ENCODE measurements at regions not wholly inside any gene's neighbourhood (a gene's known extent, or its start where the extent isn't known, plus 50 kb on each side); places are given as distances from the start of the nearest gene placed in this dataset.
"Not testable (repeated sequence)": the region's sequence is repeated elsewhere in the genome, so short reads cannot be mapped to it uniquely, and the experiment has no call there.

DNA sequence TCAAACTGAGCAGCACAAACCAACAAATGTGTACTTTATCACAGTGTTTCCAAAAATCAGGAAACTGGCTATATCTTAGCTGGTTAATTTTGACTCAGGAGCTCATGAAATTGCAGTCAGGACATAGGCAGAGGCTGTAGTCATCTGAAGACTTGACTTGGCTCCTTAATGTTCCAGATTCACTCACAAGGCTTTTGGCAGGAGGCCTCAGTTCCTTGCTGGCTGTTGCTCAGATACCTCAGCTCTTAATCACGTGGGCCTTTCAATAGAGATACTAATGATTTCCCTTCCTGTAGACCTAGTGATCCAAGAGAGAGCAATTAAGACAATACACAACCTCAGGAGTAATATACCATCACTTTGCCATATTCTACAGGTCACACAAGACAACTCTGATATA is 537.7 kb downstream of the BRINP3 start:
- DNase-seq (ENCODE audit: low read depth in 3 of 3, low spot score in 2 of 3) = no peak

DNA sequence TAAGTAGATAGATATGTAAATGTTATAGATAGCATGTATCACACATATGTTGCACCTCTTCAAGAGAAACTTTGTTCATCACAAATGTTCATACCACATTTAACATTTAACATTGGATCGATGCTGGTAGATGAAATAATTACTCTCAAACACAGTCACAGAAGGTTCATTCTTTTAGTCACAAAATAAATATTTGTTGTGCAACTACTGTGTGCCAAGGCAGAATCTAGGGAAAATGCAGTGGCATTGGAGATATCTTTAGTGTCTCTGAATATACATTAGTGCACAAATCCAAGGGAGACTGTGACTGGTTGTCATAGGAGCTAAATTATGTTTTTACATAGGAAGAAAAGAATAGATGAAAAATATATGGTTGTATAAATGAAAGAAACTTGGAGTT is 535.7 kb downstream of the BRINP3 start:
- DNase-seq (ENCODE audit: low read depth in 3 of 3, low spot score in 2 of 3) = no peak

DNA sequence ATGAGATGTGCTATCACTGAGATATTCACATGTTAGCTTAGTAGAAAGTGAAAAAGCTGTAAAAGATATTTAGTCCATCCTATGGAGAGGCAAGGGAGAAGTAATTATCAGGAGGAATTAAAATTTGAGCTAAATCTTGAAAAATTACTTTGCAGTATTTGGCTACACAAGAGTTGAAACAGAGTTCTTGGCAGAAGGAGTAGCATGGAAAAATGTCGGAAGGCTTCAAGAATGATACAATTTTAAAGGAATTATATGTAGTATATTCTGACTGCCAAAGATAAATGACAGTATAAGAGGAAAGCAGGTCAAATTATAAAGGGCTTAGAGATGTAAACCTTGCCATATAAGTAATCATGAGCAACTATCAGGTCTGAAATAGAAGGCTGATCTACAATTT is 518.9 kb downstream of the BRINP3 start:
- DNase-seq (ENCODE audit: low read depth in 3 of 3, low spot score in 2 of 3) = no peak

DNA sequence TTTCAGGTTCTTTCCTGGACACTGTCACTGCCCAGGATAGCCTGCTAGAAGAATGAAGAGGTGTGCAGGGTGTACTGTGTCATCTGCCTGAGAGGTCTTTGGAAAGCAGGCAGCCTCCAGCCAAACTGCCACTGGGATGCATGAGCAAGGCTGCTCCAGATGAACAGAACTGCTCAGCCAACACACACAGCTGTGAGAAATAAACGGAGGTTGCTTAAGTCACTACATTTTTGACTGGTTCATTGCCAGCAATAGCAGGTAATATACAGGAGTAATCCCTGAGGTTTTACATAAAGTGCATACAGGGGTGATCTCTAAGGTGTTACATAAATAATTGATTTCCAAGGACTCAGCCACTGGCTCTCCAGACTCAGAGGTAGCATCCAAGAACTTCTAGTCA is 516.9 kb downstream of the BRINP3 start:
- no peak for DNase-seq (ENCODE audit: low read depth in 3 of 3, low spot score in 2 of 3)

DNA sequence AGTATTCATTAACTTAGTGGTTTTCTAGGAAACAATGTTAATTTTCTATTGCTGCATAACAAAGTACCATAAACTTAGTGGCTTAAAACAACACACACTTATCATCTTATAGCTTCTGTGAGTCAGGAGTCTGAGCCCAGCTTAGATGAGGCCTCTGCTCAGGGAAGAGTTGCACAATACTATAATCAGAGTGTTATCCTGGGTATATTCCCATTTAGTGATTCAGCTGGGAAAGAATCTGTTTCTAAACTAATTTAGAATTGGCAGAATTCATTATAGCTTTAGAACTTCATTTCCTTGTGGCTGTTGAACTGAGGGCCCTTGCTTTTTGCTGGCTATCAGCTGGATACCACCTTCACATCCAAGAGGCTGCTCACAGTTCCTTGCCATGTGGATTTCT is 515.5 kb downstream of the BRINP3 start:
- DNase-seq (ENCODE audit: low read depth in 3 of 3, low spot score in 2 of 3) = no peak

DNA sequence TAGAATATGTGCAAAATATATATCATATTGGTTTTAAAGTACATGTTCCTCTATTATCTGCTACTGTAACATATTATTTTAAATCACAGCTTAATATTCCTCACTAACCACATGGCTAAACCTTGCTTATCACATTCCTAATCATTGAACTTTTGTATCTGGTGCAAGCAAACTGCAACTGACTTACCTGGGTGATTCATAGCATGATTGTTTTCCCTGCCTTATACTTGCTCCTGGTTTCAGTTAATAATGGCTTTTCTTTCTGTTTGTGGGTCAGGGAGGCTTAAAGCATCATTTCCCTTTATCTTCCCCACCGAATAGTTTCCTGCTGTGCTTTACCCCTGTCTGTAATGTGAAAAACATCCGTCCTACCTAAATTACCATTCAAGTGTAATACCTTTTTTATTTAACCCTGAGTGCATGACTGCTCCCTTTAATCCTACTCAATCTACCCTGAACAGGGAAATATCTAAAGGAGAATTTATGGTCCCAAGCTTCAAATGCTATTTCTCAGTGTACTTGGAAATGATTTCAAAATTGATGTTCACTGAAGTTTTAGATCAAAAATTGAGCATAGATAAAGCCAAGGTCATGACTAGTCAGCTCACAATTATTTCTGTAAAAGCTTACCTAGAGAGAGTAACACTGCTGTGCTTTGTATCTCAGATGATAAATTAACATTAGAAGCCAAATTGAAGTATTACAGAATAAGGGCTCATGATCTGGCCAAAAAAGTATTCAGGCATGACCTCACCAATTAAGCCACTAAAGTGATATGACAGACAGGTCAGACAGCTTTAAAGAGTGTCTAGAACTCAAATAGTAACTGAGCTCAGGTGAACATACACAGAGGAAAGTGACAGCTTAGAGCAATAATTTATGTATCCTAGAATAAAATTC is 507.1 kb downstream of the BRINP3 start:
- DNase-seq (ENCODE audit: low read depth in 3 of 3, low spot score in 2 of 3) = no peak

DNA sequence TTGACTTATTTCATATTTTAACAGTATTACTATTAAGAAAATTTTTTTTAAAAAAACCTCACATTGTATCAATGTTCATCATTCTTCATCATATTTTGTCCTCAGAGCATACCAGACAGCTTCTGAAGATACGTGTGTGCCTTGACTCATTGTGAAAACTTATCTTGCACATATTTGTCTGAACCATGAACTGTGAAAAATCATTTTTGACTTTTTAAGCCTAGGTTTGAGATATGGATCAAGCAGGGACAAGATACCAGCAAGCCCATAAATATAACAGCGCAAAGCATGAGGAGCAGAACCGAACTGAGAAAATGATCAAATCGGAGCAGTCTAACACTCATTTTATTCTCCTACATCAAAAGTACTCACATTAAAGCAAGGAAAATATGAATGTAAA is 506.0 kb downstream of the BRINP3 start:
- DNase-seq (ENCODE audit: low read depth in 3 of 3, low spot score in 2 of 3) = no peak

DNA sequence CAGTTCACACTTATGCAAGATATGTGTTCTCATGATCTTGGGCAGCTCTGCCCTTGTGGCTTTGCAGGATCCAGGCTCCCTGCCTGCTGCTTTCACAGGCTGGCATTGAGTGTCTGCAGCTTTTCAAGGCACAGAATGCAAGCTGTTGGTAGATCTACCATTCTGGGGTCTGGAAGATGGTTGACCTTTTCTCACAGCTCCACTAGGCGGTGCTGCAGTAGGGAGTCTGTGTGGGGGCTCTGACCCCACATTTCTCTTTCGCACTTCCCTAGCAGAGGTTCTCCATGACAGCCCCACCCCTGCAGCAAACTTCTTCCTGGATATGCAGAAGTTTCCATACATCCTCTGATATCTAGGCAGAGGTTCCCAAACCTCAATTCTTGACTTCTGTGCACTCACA is 500.5 kb downstream of the BRINP3 start:
- DNase-seq (ENCODE audit: low read depth in 3 of 3, low spot score in 2 of 3) = no peak

DNA sequence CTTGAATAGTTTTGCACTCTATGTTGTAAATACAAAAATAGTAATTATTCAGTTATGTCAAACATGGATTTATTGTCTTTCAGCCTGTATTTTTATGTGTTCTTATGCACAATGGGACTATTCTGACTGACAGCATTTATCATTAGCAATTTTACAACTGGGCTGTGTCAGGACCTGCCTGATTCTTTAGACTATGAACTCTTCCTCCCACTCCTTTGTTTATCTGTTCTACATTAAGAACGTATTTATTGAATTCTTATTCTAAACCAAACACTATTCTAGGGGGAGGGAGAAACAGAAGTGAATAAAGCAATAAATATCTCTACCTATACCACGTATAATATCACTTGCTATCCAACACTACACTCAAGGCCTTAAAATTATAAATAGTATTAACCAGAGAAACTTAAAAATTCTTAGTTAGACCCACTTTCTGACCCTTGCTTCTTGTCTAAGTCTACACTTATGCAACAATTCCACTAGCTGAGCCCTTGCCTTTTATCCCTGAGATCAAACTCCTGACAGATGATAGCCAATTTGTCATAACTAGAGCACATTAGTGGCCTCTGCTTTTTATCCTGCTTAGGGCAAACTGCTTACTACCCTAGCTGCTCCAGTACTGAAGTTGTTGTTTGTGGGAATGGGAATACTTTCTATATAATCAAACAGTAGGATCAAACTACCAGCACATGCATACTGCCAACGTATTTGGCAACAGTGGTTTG is 494.3 kb downstream of the BRINP3 start:
- no peak for DNase-seq (ENCODE audit: low read depth in 3 of 3, low spot score in 2 of 3)

DNA sequence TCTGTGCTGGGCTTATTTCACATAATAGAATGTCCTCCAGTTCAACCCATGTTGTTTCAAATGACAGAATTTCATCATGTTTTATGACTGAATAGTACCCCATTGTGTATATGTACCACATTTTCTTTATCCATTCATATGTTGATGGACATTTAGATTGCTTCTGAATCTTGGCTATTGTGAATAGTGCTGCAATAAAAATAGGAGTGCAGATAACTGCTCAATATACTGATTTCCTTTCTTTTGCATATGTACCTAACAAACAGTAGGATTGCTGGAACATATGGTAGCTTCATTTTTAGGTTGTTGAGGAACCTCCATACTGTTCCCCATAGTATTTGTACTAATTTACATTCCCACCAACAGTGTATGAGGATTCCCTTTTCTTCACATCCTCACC is 491.1 kb downstream of the BRINP3 start:
- DNase-seq (ENCODE audit: low read depth in 3 of 3, low spot score in 2 of 3) = no peak

DNA sequence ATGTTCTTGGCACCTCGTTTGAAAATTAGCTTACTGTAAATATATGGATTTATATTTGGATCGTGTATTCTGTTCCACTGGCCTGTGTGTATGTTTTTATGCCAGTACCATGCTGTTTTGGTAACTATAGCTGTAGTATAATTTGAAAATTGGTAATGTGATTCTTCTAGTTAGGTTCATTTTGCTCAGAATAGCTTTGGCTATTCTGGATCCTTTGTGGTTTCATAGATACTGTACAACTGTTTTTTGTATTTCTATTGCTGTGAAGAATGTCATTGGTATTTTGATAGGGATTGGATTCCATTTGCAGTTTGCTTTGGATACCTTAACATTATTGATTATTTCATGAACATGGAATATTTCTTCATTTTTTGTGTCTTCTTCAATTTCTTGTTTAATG is 490.2 kb downstream of the BRINP3 start:
- DNase-seq (ENCODE audit: low read depth in 3 of 3, low spot score in 2 of 3) = no peak

DNA sequence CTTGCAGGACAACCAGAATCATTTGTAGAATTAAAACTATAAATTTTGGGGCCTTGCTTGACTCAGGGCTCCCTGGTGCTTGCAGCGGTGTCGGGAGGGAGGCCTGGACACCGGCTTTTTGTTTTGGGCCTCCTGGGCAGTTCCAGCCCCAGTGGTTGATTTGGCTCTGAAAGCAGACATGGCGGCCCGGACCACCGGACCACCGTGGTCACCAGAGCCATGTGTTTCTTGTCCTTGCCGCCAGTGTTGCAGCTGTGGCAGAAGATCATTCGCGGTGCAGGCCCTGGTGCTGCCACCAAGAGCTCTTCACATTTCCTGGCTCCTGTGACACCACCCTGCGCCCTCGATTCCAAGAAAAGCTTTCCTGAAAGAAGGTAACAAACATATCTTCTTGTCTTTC is 484.8 kb downstream of the BRINP3 start:
- DNase-seq (ENCODE audit: low read depth in 3 of 3, low spot score in 2 of 3) = no peak

DNA sequence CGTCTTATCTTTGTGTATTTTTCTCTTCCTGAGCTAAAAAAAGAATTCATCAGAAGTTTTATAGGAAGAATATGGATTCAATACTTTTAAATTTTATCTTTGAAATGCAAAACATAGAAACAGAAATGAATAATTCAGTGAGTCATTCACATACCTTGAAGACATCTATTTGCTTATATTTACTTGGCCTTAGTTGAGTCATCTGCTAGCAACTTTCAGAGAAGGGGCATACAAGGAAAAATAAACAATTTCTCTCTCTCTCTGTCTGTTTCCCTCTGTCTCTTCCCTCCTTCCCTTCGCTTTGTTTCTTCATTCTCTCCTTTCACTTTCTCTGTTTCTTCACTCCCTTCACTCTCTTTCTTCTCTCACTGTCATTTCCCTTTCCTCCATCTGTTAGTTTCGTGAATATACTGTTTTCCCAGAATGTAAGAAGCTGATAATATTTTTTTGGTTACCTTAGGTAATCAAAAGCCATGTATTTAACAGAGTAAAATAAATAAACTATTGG is 477.2 kb downstream of the BRINP3 start:
- no peak for DNase-seq (ENCODE audit: low read depth in 3 of 3, low spot score in 2 of 3)

DNA sequence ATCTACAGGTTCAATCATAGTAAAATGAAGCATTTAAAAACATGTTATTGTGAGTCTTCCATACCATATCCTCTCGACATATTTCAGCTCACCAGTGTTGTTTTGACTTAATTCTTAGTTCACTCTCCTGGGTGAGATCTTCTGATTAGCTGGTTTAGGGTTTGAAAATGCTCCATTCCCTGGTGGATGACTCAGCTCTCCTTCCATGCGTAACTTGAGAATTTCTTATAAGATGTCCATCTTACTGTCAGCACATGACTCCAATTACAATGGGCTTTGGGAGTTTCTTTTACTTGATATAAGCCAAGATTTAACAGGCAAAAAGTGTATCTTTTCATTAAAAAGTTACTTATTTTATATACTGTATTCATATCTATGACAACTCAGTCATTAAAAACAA is 476.5 kb downstream of the BRINP3 start:
- no peak for DNase-seq (ENCODE audit: low read depth in 3 of 3, low spot score in 2 of 3)

DNA sequence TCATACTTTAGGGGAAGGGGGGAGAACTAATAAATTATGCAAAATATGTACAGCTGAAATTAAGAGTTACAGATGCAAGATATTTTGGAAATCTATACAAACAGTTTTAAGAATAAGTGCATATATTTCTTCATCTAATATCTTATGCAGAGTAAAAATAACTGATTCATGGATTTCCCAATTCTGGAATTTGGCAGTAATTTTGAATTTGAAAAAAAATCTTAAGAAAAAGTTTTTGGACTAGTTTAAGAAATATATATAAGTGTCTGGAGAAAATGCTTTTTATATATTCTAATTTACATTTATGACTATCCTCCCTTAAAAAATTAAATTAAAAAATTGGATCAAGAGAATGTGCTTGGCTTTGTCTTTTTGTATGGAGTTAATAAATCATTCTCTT is 474.3 kb downstream of the BRINP3 start:
- DNase-seq (ENCODE audit: low read depth in 3 of 3, low spot score in 2 of 3) = no peak

DNA sequence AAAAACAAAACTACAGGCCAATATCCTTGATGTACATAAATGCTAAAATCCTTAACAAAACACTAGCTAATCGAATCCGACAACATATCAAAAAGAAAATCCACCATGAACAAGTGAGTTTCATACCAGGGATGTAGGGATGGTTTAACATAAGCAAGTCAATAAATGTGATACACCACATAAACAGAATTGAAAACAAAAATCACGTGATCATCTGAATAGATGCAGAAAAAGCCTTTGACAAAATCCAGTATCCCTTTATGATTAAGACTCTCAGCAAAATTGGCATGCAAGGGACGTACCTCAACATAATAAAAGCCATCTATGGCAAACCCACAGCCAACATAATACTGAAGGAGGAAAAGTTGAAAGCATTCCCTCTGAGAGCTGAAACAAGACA is 466.1 kb downstream of the BRINP3 start:
- no peak for DNase-seq (ENCODE audit: low read depth in 3 of 3, low spot score in 2 of 3)

DNA sequence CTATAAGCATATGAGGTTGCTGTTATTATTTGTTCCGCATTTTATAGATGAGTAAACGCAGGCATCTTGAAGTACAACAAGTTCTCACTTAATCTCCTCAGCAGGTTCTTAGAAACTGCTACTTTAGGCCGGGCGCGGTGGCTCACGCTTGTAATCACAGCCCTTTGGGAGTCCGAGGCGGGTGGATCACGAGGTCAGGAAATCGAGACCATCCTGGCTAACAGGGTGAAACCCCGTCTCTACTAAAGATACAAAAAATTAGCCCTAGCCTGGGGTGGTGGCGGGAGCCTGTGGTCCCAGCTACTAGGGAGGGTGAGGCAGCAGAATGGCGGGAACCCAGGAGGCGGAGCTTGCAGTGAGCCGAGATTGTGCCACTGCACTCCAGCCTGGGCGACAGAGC is 458.5 kb downstream of the BRINP3 start:
- not testable (repeated sequence) for DNase-seq (ENCODE audit: low read depth in 3 of 3, low spot score in 2 of 3)

DNA sequence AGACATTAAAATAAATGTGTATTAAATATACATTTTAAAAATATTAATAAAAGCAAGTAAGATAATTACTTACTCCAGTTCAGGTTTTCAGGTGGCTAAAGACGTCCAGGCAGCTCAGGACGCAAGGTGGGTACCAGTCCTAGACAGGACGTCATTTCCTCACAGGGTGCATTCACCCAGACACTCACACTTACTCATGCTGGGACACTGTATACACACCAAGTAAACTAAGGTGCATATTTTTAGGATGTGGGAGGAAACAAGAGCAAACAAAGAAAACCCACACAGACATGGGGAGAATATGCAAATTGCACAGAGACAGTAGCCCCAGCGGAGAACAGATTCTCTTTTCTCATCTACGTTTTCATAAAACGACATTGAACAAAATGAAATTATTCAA is 457.9 kb downstream of the BRINP3 start:
- DNase-seq (ENCODE audit: low read depth in 3 of 3, low spot score in 2 of 3) = no peak

DNA sequence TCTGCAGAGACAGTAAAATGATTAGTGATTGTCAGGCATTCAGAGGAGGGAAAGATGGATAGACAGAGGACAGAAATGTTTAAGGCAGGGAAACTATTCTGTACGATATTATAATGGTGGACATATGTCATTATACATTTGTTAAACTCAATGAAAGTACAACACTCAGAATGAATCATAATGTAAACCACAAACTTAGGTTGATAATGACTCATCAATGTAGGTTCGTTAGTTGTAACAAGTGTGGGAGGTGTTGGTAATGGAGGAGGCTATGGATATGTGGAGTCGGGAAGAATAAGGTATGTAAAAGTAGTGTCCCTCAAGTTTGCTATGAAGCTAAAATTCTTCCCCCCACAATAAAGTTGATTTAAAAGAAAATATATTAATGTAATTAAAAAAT is 455.0 kb downstream of the BRINP3 start:
- no peak for DNase-seq (ENCODE audit: low read depth in 3 of 3, low spot score in 2 of 3)

DNA sequence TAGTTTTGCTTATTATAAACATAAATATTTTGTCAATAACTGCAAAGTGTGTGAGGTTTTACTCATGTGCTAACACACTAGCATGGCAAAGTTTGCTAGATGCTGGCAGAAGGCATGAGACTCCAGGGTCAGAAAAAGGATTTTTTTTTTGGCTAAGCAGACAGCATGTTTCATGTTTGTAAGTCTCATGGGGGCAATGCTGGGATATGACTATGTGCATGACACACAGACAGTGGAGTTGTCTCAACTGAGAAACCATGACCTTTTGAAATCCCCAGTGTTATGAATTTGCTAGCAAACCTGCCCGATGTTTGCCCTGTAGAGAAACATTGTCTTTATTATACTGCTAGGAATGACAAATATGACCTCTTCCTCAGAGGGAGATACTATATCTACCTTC is 448.2 kb downstream of the BRINP3 start:
- DNase-seq (ENCODE audit: low read depth in 3 of 3, low spot score in 2 of 3) = no peak

DNA sequence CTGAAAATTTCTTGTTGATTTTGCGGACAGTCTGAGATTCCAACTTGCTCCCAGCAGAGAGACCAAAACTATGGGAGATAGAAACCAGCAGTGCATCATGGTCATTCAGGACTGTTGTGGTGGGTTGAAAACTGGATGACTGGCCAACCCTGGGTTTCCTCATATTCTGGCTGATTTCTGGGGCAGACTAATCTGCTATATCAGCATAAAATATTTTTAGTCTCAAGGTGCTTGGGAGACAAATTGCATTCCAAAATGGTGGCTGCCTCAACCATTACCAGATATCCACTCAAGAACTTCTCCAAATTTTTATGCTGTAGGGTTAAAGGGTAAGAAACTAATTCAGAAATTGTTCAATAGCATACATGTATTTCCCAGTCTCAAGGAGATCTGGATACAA is 434.0 kb downstream of the BRINP3 start:
- DNase-seq (ENCODE audit: low read depth in 3 of 3, low spot score in 2 of 3) = no peak

DNA sequence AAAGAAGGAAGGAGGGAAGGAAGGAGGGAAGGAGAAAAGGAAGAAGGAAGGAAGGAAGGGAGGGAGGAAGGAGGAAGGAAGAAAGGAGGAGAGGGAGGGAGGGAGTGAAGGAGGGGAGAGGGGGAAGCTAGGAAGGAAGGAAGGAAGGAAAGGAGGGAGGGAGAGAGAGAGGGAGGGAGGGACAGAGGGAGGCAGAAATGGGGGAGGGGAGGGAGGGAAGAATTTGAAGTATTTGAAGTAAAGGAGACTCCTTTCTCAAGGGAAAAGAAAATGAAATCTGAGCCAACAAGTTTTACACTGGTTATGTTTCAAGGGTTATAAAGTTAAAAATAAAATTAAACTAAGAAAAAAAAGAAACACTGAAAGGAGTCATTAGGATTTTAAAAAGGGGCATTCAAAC is 431.4 kb downstream of the BRINP3 start:
- no peak for DNase-seq (ENCODE audit: low read depth in 3 of 3, low spot score in 2 of 3)
